Panc1 (cell line): ENCODE measurements at regions not wholly inside any gene's neighbourhood (a gene's known extent, or its start where the extent isn't known, plus 50 kb on each side); places are given as distances from the start of the nearest gene placed in this dataset.

Experiments
- CTCF ChIP-seq: fragments of 450-650 bp; IDR thresholded peaks from 2 replicates; pipeline ENCODE4 v1.5.1; 2017; ENCODE audit warnings: mild to moderate bottlenecking
- POLR2AphosphoS5 ChIP-seq: IDR thresholded peaks from 2 replicates; pipeline ENCODE4 v1.6.1; 2012; ENCODE audit warnings: mild to moderate bottlenecking, low read depth, low read length, moderate library complexity
- TCF7L2 ChIP-seq: IDR thresholded peaks from 2 replicates; pipeline ENCODE4 v1.6.1; 2011; ENCODE audit warnings: mild to moderate bottlenecking, low read depth, low read length, inconsistent platforms

GRCh38 chr12:126271159-126271558, 1205.9 kb downstream of the AACS start:
- TF ChIP-seq CTCF, result no peak
- no peak for TF ChIP-seq TCF7L2
- TF ChIP-seq POLR2AphosphoS5, result no peak
